Dendritic cell treated with granulocyte-macrophage colony-stimulating factor and Interleukin-4, amounts not matched to agents 40 ng/mL and 50 ng/mL, for 4 days (primary cell): ENCODE measurements at regions not wholly inside any gene's neighbourhood (a gene's known extent, or its start where the extent isn't known, plus 50 kb on each side); places are given as distances from the start of the nearest gene placed in this dataset.

Experiments used
- H3K27ac Mint-ChIP-seq: one replicate; pipeline ENCODE4 v1.8.0; 2022; ENCODE audit warnings: mild to moderate bottlenecking, mixed read lengths
- H3K27me3 Mint-ChIP-seq: one replicate; pipeline ENCODE4 v1.8.0; 2022; ENCODE audit warnings: mild to moderate bottlenecking, mixed read lengths
- H3K36me3 Mint-ChIP-seq: one replicate; pipeline ENCODE4 v1.8.0; 2022; ENCODE audit warnings: low read depth, mixed read lengths
- H3K4me1 Mint-ChIP-seq: one replicate; pipeline ENCODE4 v1.8.0; 2022; ENCODE audit warnings: low read depth, mixed read lengths
- H3K4me3 Mint-ChIP-seq: one replicate; pipeline ENCODE4 v1.8.0; 2022; ENCODE audit warnings: mild to moderate bottlenecking, moderate library complexity, mixed read lengths
- H3K9me3 Mint-ChIP-seq: one replicate; pipeline ENCODE4 v1.8.0; 2022; ENCODE audit warnings: mixed read lengths
- intact Hi-C: fragments of 100-400 bp; cut with micrococcal nuclease; formaldehyde crosslinking; loops from one replicate; pipeline ENCODE4 v1.15.0; 2022

DNA sequence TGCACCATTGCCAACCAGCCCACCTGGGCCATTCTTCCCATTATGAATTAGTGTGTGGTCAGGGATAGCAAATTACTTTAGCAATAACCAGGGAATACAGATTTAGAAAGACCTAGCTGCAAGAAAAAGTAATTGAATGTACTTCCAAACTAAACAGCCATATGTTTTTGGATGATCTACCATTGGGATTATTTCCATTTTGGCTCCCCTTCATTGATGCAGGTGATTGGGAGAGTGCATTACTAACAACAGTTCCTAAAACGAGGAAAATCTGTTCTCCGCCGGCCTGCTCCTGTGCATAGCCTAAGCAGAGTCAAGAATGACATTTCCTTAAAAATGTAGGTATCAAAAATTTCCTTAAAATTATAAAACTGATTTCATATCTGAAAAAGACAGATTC is 58.5 kb downstream of the MAIP1 start:
- intact Hi-C loops = no loop called here
- Mint-ChIP-seq H3K9me3 (no peaks in the 10 kb centered on the region), H3K27me3 (no peaks in the 10 kb centered on the region), H3K4me3 (no peak overlapping the region), H3K27ac (no peak overlapping the region), H3K4me1 (no peaks in the 10 kb centered on the region), H3K36me3 (no peaks in the 10 kb centered on the region)

DNA sequence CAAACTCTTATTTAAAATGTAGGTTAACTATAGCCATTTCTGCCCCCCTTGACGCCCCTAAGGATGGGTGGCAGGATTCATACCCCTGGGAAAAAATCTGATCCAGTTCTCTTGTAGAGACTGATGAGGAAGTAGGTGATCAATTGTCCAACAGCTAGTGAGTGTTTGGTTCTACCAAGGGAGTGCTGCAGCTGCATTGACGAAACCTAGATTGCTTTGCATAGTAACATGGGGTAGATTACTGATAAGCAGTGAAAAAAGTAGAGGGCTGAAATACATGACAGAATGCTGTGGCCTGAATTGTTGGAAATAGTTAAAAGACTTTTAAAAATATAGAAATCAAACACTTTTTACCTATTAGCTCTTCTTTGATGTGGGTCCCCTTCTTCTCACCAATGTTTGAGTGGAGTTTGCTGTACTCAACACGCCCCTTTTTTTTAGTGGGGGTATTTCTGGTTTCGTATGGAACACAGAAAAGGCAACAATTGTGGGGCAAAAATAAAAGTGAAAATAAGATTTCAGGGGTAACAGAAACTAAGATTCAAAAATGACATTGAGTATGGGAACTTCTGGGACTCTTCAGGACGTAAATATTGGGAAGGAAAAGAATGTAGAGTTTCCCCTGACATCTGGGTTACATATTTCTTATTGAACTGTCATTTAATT is 66.2 kb downstream of the MAIP1 start:
- H3K4me1 Mint-ChIP-seq = no peaks in the 10 kb centered on the region
- H3K27me3 Mint-ChIP-seq = no peaks in the 10 kb centered on the region
- H3K27ac Mint-ChIP-seq = no peak overlapping the region
- intact Hi-C loops = no loop called here
- H3K9me3 Mint-ChIP-seq = no peaks in the 10 kb centered on the region
- H3K4me3 Mint-ChIP-seq = no peak overlapping the region
- H3K36me3 Mint-ChIP-seq = no peaks in the 10 kb centered on the region

DNA sequence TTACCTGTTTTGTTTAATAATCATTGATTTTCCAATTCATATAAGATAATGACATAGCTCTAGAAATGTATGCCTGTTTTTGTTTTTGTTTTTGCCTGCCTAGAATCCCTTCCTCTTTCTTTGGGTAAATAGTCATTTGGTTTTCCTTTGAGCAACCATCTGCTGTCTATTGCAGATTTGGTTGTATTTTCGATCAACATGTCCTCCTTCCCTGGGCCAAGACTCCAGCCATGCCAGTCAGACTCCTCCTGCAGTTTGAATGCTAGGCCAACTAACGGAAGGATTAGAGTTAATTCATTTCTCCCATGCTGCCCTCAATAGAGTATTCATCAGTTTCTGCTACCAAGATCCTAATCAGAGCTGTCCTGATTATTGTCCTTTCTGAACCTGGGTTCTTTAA is 67.1 kb downstream of the MAIP1 start:
- intact Hi-C loops = no loop called here
- no peaks in the 10 kb centered on the region for H3K4me1 Mint-ChIP-seq
- peaks cover 1% of the 10 kb centered on the region for H3K27me3 Mint-ChIP-seq
- H3K36me3 Mint-ChIP-seq = no peaks in the 10 kb centered on the region
- no peak overlapping the region for H3K4me3 Mint-ChIP-seq
- H3K27ac Mint-ChIP-seq = no peak overlapping the region
- no peaks in the 10 kb centered on the region for H3K9me3 Mint-ChIP-seq

DNA sequence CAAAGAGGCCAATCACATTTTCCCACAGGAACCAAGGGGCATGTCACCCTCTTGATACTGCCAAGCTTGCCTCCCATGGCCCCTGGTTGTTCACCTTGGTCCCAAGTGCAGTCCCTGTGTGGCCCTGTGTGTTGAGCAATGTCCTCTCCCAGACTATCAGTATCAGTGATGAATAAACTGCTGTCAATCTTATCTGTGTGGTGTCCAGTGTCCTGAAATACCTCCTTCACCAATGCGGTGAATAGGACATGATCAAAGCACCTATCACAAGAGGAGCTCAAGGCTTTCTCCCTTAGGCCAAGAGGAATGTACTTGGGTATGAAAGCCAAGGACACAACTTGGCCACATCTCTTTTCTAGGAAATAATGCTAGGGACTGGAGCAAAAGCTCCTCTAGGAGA is 68.2 kb downstream of the MAIP1 start:
- H3K4me1 Mint-ChIP-seq = no peaks in the 10 kb centered on the region
- H3K9me3 Mint-ChIP-seq = no peaks in the 10 kb centered on the region
- no peaks in the 10 kb centered on the region for H3K36me3 Mint-ChIP-seq
- peaks cover 1% of the 10 kb centered on the region for H3K27me3 Mint-ChIP-seq
- H3K27ac Mint-ChIP-seq = no peak overlapping the region
- intact Hi-C loops = no loop called here
- H3K4me3 Mint-ChIP-seq = no peak overlapping the region

DNA sequence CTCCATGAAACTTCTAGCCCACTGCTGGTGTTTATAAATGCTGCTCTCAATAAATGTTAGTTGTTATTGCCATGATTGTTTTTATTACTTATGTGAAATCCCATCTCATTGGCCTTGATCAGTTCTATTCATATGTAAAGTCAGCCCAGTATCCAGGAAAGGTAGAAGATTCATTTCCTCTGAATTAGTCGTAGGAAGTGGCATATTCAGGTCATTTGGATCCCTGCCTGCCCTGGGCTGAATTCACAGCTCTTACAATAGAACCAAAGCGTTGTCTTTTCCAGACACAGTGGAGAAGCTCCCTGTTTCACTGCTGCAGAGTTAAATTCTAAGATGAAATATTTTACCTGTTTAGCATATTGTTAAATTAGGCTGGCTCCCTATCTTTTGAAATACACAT is 70.3 kb downstream of the MAIP1 start:
- Mint-ChIP-seq H3K27me3 (peaks cover 1% of the 10 kb centered on the region), H3K9me3 (no peaks in the 10 kb centered on the region), H3K4me1 (no peaks in the 10 kb centered on the region), H3K4me3 (no peak overlapping the region), H3K36me3 (no peaks in the 10 kb centered on the region), H3K27ac (no peak overlapping the region)
- intact Hi-C loops = no loop called here

DNA sequence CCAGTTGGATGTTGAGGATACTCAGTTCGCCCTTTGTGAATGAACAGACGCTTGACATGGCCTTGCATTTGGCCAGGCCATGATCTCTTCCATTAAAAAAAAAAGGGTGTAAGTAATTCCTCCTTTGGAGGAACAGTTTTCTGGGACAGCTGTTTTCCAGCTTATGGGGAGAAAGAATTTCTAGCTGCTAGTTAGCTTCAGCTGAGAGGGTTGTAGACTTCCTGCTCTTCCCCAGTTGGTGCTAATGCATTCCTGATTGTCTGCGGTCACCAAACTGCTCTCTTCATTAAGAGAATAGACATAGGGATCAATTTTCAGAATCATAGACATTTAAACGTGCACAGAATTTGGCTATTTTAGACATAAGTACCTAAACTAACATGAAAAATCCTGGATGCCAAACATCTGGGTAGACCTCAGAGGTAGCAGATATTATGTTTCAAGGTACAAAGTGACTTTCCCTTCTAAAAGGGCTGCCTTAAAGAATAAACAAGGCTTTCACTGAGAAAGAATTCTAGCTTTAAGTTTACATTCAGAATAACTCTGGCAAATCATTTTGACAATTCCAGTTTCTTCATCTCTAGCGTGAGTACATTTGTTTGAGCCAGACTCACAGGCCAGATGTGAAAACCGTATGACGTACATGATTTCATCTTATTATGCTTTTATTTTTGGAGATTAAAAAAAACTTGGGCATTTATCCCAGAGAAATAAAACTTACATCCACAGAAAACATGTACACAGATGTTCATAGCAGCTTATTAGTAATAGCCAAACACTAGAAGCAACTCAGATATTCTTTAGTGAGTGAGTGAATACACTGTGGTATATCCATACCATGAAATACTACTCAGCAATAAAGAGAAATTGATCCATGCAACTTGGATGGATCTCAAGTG is 71.2 kb downstream of the MAIP1 start:
- H3K9me3 Mint-ChIP-seq = no peaks in the 10 kb centered on the region
- H3K27me3 Mint-ChIP-seq = peaks cover 1% of the 10 kb centered on the region
- intact Hi-C loops = no loop called here
- H3K27ac Mint-ChIP-seq = no peak overlapping the region
- H3K4me1 Mint-ChIP-seq = no peaks in the 10 kb centered on the region
- H3K36me3 Mint-ChIP-seq = no peaks in the 10 kb centered on the region
- H3K4me3 Mint-ChIP-seq = no peak overlapping the region

DNA sequence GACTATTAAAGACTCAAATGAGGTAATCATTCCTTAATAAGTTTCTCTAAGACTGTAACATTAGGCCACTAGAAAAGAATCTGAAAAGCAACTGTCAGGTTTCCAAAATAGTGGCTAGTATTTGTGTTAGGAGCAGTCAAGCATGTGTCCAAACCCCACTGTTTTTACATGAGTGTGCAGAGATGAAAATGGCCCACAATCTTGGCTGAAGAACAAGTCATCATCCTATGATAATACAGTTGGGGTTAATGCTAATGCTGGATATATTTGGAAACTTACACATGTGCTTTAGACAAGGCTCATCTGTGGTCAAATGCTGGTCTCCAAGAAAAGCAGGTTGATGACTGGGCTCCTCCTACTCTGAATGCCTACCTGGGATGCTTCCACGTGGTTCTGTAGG is 73.6 kb downstream of the MAIP1 start:
- Mint-ChIP-seq H3K27ac (no peak overlapping the region), H3K9me3 (no peaks in the 10 kb centered on the region), H3K4me3 (no peak overlapping the region), H3K27me3 (peaks cover 5% of the 10 kb centered on the region), H3K4me1 (no peaks in the 10 kb centered on the region), H3K36me3 (no peaks in the 10 kb centered on the region)
- intact Hi-C loops = no loop called here

DNA sequence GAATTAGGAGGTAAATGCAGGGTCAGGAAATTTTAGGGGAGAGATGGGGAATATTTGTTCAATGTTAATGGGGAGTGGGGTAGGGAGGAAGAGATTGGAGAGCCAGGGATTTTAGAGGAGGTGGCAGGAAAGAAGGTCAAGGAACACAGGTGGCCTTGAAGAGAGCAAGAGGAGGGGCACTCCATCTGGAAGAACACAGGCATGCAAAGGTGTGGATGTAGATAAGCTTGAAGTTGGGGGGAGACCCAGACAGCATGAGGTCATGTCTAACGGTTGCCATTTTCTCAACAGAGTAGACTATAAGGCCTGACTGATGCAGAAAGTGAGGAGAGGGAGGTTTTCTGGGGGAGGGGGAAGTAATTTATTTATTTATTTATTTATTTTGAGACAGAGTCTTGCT is 77.5 kb downstream of the MAIP1 start:
- H3K27ac Mint-ChIP-seq = no peak overlapping the region
- intact Hi-C loops = no loop called here
- no peaks in the 10 kb centered on the region for H3K9me3 Mint-ChIP-seq
- peaks cover 4% of the 10 kb centered on the region for H3K27me3 Mint-ChIP-seq
- H3K36me3 Mint-ChIP-seq = no peaks in the 10 kb centered on the region
- H3K4me1 Mint-ChIP-seq = no peaks in the 10 kb centered on the region
- H3K4me3 Mint-ChIP-seq = no peak overlapping the region

DNA sequence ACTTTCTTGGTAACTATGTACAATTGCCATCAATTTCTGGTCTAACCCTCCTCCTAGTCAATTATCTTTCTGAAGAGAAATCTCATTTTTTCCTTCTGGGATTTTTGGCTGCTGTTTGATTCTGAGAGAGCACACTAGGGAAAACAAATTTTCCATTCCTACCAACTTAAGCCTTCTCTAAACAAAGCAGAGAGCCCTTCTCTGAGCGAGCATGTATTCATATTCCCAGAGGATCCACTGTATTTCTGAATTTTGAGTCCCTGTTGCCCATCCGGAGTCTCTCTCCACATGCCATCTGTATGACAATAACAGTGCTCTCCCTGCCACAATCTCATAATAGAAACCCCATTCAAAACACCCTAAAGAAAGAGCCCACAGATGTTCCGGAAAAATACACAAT is 78.5 kb downstream of the MAIP1 start:
- intact Hi-C loops = no loop called here
- no peaks in the 10 kb centered on the region for H3K36me3 Mint-ChIP-seq

DNA sequence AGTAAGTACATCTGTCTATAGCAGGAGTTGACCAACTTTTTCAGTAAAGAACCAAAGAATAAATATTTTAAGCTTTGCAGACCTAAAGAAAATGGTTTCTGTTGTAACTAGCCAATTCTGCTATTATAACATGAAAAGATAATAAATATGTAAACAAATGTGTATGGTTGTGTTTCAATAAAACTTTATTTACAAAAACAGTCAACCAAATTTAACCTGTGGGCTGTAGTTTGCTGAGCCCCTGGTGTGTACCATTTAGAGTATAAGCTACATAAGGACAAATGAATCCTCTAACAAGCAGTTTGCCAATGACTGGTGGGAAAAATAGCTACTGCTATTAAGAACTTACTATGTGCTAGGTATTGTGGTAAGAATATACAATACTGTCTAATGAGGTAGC is 79.4 kb downstream of the MAIP1 start:
- no peaks in the 10 kb centered on the region for H3K4me1 Mint-ChIP-seq
- intact Hi-C loops = no loop called here
- no peaks in the 10 kb centered on the region for H3K36me3 Mint-ChIP-seq
- no peaks in the 10 kb centered on the region for H3K9me3 Mint-ChIP-seq
- peaks cover 4% of the 10 kb centered on the region for H3K27me3 Mint-ChIP-seq
- H3K4me3 Mint-ChIP-seq = no peak overlapping the region
- no peak overlapping the region for H3K27ac Mint-ChIP-seq

More for the DNA sequence above, 78.5 kb downstream of the MAIP1 start:
- Mint-ChIP-seq H3K27ac (no peak overlapping the region), H3K9me3 (no peaks in the 10 kb centered on the region), H3K4me3 (no peak overlapping the region), H3K4me1 (no peaks in the 10 kb centered on the region), H3K27me3 (peaks cover 4% of the 10 kb centered on the region)

DNA sequence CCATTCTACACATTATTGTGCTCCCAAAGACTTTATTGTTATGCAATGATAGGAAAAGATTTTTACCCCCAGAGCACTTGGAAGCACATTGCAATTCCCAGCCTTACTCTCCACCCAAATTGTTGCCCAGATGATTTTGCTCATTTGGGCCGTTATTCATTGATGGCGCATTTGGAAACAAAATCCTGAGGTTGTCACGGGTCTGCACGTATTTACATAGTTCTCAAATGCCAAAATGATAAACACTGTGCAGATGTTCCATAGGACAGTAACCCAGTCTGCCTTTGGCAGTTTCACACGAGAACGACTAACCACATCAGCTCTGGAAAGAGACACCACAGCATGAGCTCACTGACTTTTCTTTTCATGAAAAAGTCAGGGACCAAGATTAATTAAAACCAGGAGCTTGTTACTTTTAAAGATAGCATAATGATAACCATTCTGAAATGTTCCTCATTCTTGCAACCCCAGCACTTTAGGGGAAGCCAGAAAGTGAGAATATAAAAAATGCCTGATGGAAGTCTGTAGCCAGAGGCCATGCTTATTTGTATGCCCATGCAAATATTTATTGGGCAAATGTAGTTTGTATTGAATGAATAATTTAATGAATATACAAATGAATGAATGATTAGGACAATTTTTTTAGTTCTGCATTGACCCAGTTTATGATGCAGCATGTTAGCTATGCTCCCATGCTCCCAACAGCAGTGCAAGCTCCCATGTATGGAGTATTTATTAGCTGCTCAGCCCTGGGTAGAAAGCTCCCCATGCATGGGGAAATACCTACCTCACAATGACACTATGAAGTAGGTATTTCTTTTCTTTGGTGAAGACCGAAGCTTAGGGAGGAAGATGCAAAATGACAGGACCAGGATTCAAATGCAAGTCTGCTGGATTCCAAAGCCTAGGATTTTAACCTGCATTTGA is 84.6 kb downstream of the MAIP1 start:
- H3K27ac Mint-ChIP-seq = no peak overlapping the region
- no peaks in the 10 kb centered on the region for H3K27me3 Mint-ChIP-seq
- H3K4me3 Mint-ChIP-seq = no peak overlapping the region
- no peaks in the 10 kb centered on the region for H3K4me1 Mint-ChIP-seq
- no peaks in the 10 kb centered on the region for H3K36me3 Mint-ChIP-seq
- peaks cover 7% of the 10 kb centered on the region for H3K9me3 Mint-ChIP-seq
- intact Hi-C loops = no loop called here

DNA sequence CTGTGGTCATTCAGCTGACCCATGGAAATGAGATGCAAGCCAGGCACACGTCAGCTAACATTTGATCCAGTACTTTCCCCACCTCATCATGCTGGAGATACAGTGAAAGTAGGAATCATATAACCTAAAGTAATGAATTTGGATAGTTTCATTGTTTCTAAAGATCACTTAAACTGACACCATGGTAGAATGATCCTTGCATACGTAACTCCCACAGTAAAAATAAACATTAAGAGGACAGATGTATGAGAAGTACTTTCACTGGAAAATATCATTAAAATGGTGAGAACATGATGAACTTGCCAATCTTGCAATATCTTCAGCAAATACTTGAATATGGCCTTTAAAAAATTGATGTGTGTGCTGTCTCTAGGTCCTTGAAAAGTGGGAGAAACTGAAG is 85.4 kb downstream of the MAIP1 start:
- Mint-ChIP-seq H3K27me3 (no peaks in the 10 kb centered on the region), H3K27ac (no peak overlapping the region), H3K36me3 (no peaks in the 10 kb centered on the region), H3K9me3 (peaks cover 16% of the 10 kb centered on the region), H3K4me1 (no peaks in the 10 kb centered on the region), H3K4me3 (no peak overlapping the region)
- intact Hi-C loops = no loop called here

DNA sequence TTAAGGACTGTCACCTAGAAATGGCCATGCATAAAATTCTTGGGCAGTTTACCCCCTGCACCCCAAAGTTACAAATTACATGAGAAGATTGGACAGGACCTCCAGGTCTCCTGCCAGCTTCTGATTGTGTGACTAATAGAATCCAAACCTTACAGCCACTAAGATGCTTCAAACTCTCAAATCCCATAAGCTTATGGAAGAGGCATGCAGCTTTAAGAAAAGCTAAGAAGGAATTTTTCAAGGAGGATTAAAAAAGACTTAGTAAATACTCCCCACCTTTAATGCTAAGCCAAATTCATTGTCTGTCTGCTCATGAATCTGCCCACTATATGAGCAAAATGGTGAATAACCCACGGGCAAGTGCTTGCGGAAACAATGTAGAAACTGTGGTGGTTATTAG is 86.3 kb downstream of the MAIP1 start:
- no peaks in the 10 kb centered on the region for H3K36me3 Mint-ChIP-seq
- intact Hi-C loops = no loop called here
- H3K4me1 Mint-ChIP-seq = no peaks in the 10 kb centered on the region
- peaks cover 24% of the 10 kb centered on the region for H3K9me3 Mint-ChIP-seq
- H3K27me3 Mint-ChIP-seq = no peaks in the 10 kb centered on the region
- no peak overlapping the region for H3K27ac Mint-ChIP-seq
- H3K4me3 Mint-ChIP-seq = no peak overlapping the region
